ENCODE measurements at regions not wholly inside any gene's neighbourhood (a gene's known extent, or its start where the extent isn't known, plus 50 kb on each side); places are given as distances from the start of the nearest gene placed in this dataset.

GRCh38 chrX:7435822-7436221 lies 287.9 kb upstream of the PUDP start:
- TF ChIP-seq CTCF (IDR thresholded peaks at IDR 0.05): no peak
- TF ChIP-seq POLR2A (IDR thresholded peaks at IDR 0.05; ENCODE audit: low read length): no peak
- no peak for TF ChIP-seq CHD4 (IDR thresholded peaks at IDR 0.05; ENCODE audit: borderline replicate concordance)
- no peak for TF ChIP-seq KDM5A (IDR thresholded peaks at IDR 0.05)
- TF ChIP-seq USF2 (IDR thresholded peaks at IDR 0.05): no peak
- no peak for TF ChIP-seq REST (IDR thresholded peaks at IDR 0.05)
- no peak for TF ChIP-seq SMC3 (IDR thresholded peaks at IDR 0.05)
- no peak for TF ChIP-seq ZFP36 (IDR thresholded peaks at IDR 0.05; ENCODE audit: borderline replicate concordance, partially characterized antibody)
- no peak for TF ChIP-seq RAD21 (conservative IDR thresholded peaks at IDR 0.05 in 1 of 2, IDR thresholded peaks at IDR 0.05 in 1 of 2)
- no peak for TF ChIP-seq RNF2 (IDR thresholded peaks at IDR 0.05; ENCODE audit: borderline replicate concordance, low read depth)
- no peak for TF ChIP-seq RCOR1 (IDR thresholded peaks at IDR 0.05; ENCODE audit: low read depth, low read length)
